Astrocyte of the spinal cord (primary cell): ENCODE measurements at regions not wholly inside any gene's neighbourhood (a gene's known extent, or its start where the extent isn't known, plus 50 kb on each side); places are given as distances from the start of the nearest gene placed in this dataset.

ENCODE experiments used
- DNase-seq: peaks from one replicate; pipeline ENCODE4 v3.0.0; 2011; ENCODE audit warnings: low read depth, low spot score
- H3K4me3 ChIP-seq: 2 replicates; pipeline ENCODE4 v1.5.1; 2011; ENCODE audit warnings: low read depth, mild to moderate bottlenecking, low read length, moderate library complexity
- CTCF ChIP-seq: IDR thresholded peaks from 2 replicates; pipeline ENCODE4 v1.5.1; 2012; ENCODE audit warnings: low read depth, mild to moderate bottlenecking, low read length, inconsistent platforms
- in situ Hi-C: cut with HindIII; loops from 2 replicates; pipeline ENCODE4 v1.10.0; 2017; ENCODE audit warnings: low sequenced_read_pairs

- in situ Hi-C loops, result no loop called here
- H3K4me3 ChIP-seq, result no peak overlapping the region
- no peak for DNase-seq
- TF ChIP-seq CTCF, result no peak
These were observed 59.9 kb downstream of the BMP4 start for GRCh38 chr14:53896726-53897125.

GRCh38 chr14:53894456-53894855, 62.2 kb downstream of the BMP4 start:
- peak; percentile 83 for DNase-seq
- TF ChIP-seq CTCF, result no peak

GRCh38 chr14:53893374-53893773, 63.3 kb downstream of the BMP4 start:
- no peak for DNase-seq
- in situ Hi-C loops, result no loop called here
- no peak overlapping the region for H3K4me3 ChIP-seq
- no peak for TF ChIP-seq CTCF

More at GRCh38 chr14:53894456-53894855, 62.2 kb downstream of the BMP4 start:
- no peak overlapping the region for H3K4me3 ChIP-seq
- in situ Hi-C loops, result no loop called here

GRCh38 chr14:53890611-53891101, 66.0 kb downstream of the BMP4 start:
- in situ Hi-C loops, result no loop called here
- DNase-seq, result peak; percentile 25
- no peak overlapping the region for H3K4me3 ChIP-seq
- no peak for TF ChIP-seq CTCF

GRCh38 chr14:53888535-53889386, 67.9 kb downstream of the BMP4 start:
- no peak overlapping the region for H3K4me3 ChIP-seq
- DNase-seq, result no peak
- TF ChIP-seq CTCF, result no peak
- in situ Hi-C loops, result no loop called here

GRCh38 chr14:53885136-53885640, 71.4 kb downstream of the BMP4 start:
- in situ Hi-C loops, result no loop called here
- TF ChIP-seq CTCF, result no peak
- no peak for DNase-seq
- H3K4me3 ChIP-seq, result no peak overlapping the region
